ENCODE measurements at regions not wholly inside any gene's neighbourhood (a gene's known extent, or its start where the extent isn't known, plus 50 kb on each side); places are given as distances from the start of the nearest gene placed in this dataset.

DNA sequence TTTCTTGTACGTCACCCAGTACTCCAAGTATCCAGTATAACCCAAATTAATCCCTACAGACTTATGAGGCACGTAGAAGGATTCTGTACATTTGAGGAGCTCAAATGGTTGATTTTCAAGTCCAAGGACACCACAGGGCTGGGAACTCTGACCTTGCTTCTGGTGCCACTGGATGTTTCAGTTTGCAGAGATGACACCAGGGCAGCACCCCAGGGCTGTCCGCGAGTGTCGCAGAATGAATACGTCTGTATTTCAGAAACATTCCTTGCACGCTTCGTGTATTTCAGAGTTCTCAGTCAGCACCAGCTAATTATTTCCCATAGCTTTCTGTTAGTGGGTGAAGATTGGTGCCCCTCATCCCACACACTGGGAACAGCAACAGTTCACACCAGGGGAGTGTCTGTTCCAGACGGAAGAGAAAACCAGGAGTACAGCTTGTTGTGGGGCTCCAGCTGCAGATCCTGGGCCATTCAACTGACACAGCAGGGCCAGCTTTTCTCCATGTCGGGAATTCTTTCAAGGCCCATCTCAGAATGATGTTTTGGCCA, 159.2 kb downstream of the RHOU start:
- peaks cover 2% of the 10 kb centered on the region for H3K27me3 ChIP-seq (ENCODE audit: insufficient read depth, insufficient read length)
- DNase-seq (ENCODE audit: low read depth, low spot score) = no peak
- H3K9ac ChIP-seq (ENCODE audit: insufficient read length, low read depth) = no peak overlapping the region
- no peaks in the 10 kb centered on the region for H3K4me1 ChIP-seq (ENCODE audit: insufficient read depth, insufficient read length)
- TF ChIP-seq ZNF274 (IDR thresholded peaks at IDR 0.05; ENCODE audit: low read depth, low read length) (no peak), YY1 (IDR thresholded peaks at IDR 0.05; ENCODE audit: insufficient read depth, insufficient read length) (no peak), SUZ12 (IDR thresholded peaks at IDR 0.05; ENCODE audit: extremely low read depth, insufficient read depth, insufficient read length) (no peak)
- no peaks in the 10 kb centered on the region for H3K36me3 ChIP-seq (ENCODE audit: insufficient read depth, insufficient read length, low read length)
- H3K4me3 ChIP-seq (ENCODE audit: insufficient read length, low read depth) = no peak overlapping the region
- H3K9me3 ChIP-seq (ENCODE audit: insufficient read depth, low read length) = no peaks in the 10 kb centered on the region

DNA sequence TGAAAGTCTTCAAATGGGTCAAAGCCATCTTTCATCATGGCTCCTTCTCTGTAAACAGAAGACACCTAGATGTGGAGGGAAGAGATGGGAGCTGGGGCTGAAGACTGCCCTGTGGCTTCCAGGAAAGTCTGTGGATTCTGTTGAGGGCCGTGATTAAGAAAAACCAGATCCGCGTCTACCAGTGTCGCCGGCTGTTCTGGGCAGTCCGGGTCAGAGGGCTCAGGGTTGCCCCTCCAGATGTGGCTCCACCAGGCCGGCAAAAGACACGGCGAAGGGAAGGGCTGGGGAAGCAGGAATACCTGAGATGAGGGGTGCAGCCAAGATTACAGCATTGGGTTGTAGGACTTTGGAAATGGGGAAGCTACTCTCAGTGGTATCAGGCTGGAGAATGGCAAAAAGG, 162.6 kb downstream of the RHOU start:
- H3K36me3 ChIP-seq (ENCODE audit: insufficient read depth, insufficient read length, low read length) = no peaks in the 10 kb centered on the region
- TF ChIP-seq ZNF274 (IDR thresholded peaks at IDR 0.05; ENCODE audit: low read depth, low read length) (no peak), YY1 (IDR thresholded peaks at IDR 0.05; ENCODE audit: insufficient read depth, insufficient read length) (no peak)
- no peaks in the 10 kb centered on the region for H3K9me3 ChIP-seq (ENCODE audit: insufficient read depth, low read length)
- no peak for DNase-seq (ENCODE audit: low read depth, low spot score)
- H3K4me3 ChIP-seq (ENCODE audit: insufficient read length, low read depth) = no peak overlapping the region
- peaks cover 2% of the 10 kb centered on the region for H3K4me1 ChIP-seq (ENCODE audit: insufficient read depth, insufficient read length)
- no peak overlapping the region for H3K9ac ChIP-seq (ENCODE audit: insufficient read length, low read depth)
- peaks cover 2% of the 10 kb centered on the region for H3K27me3 ChIP-seq (ENCODE audit: insufficient read depth, insufficient read length)

DNA sequence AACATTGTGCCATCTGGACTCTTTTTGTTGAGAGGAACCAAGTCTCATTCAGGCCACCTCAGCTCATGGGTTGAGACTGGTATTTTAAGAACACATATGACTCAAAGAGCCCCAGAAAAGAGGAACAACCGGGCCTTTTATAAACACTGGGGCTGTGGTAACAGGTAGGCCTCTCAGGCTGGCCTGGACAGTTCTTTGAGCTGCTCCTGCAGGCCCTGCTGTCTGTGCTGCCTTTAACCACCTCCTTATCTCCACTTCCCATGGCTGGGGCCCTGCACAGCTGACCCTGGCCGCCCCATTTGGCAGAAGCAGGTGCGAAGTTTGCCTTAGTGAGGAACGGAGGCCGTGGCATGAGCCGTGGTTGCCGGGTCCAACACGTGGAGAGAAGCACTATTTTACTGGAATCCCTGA, 163.3 kb downstream of the RHOU start:
- Histone ChIP-seq H3K4me1 (ENCODE audit: insufficient read depth, insufficient read length) (peaks cover 2% of the 10 kb centered on the region), H3K9ac (ENCODE audit: insufficient read length, low read depth) (no peak overlapping the region), H3K36me3 (ENCODE audit: insufficient read depth, insufficient read length, low read length) (no peaks in the 10 kb centered on the region), H3K9me3 (ENCODE audit: insufficient read depth, low read length) (no peaks in the 10 kb centered on the region), H3K4me3 (ENCODE audit: insufficient read length, low read depth) (no peak overlapping the region), H3K27me3 (ENCODE audit: insufficient read depth, insufficient read length) (peaks cover 2% of the 10 kb centered on the region)
- no peak for DNase-seq (ENCODE audit: low read depth, low spot score)
- TF ChIP-seq YY1 (IDR thresholded peaks at IDR 0.05; ENCODE audit: insufficient read depth, insufficient read length) = no peak
- no peak for TF ChIP-seq SUZ12 (IDR thresholded peaks at IDR 0.05; ENCODE audit: extremely low read depth, insufficient read depth, insufficient read length)
- no peak for TF ChIP-seq ZNF274 (IDR thresholded peaks at IDR 0.05; ENCODE audit: low read depth, low read length)

DNA sequence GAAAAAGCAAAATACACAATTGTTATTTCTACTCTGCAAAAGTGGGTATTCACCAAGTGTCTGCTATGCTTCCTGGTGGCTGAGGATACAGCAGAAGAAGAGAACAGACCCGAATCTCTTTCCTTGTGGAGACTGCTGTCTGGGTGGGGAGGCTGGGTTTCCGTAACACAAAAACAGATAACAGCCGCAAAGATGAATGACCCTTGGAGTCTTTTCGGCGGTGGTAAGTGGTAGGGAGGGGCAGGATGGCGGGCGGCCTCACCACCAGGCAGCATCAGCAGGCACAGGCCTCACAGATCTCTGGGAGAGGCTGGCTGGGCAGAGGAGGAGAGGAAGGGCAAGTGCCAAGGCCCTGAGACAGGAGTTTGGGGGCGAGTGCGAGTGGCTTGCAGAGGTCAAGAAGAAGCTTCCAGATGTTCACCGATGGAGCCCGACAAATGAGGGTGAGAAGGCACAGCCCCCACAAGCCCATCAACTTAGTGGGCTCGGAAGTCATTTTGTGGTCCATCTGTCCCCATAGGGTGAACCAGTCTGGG, 164.2 kb downstream of the RHOU start:
- Histone ChIP-seq H3K9me3 (ENCODE audit: insufficient read depth, low read length) (no peaks in the 10 kb centered on the region), H3K36me3 (ENCODE audit: insufficient read depth, insufficient read length, low read length) (no peaks in the 10 kb centered on the region), H3K4me1 (ENCODE audit: insufficient read depth, insufficient read length) (peaks cover 2% of the 10 kb centered on the region), H3K27me3 (ENCODE audit: insufficient read depth, insufficient read length) (peaks cover 2% of the 10 kb centered on the region), H3K9ac (ENCODE audit: insufficient read length, low read depth) (no peak overlapping the region), H3K4me3 (ENCODE audit: insufficient read length, low read depth) (no peak overlapping the region)
- TF ChIP-seq YY1 (IDR thresholded peaks at IDR 0.05; ENCODE audit: insufficient read depth, insufficient read length) (no peak), SUZ12 (IDR thresholded peaks at IDR 0.05; ENCODE audit: extremely low read depth, insufficient read depth, insufficient read length) (no peak), ZNF274 (IDR thresholded peaks at IDR 0.05; ENCODE audit: low read depth, low read length) (no peak)
- DNase-seq (ENCODE audit: low read depth, low spot score) = no peak

DNA sequence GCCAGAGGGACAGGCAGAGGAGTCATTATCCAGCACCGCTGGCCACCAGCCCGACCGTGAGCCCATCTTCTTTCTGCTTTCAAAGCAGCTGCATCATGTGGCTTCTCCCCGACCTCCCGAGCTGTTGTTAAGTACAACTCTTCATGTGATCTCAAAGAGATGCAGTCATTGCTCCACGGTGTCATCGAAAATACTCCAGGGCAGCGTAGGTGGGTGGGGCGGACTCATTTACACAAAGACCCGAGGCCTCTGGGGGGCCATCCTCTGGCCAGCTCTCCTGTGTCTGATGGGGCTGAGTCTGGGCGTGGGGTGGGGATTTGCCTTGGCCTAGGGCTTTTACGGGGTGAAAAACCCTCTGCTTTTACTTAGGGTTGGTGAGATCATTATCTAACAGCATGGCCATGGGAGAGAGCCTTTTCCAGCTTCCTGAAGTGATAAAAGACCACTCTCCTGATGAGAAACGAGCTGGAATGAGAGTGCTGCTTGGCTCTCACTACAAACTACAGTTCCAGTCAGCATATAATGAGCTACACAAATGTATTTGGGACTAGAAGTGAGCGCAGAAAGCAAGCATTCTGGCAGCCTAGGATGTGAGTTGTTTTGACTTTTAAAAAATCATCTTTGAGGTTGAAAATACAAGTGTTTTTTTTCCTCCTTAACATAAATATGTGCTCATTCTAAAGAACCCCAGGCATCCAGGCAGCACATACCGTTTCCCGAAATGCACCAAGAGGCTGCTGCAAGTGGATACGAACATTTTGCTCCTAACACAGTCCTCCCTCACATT, 165.0 kb downstream of the RHOU start:
- TF ChIP-seq YY1 (IDR thresholded peaks at IDR 0.05; ENCODE audit: insufficient read depth, insufficient read length) (no peak), ZNF274 (IDR thresholded peaks at IDR 0.05; ENCODE audit: low read depth, low read length) (no peak), SUZ12 (IDR thresholded peaks at IDR 0.05; ENCODE audit: extremely low read depth, insufficient read depth, insufficient read length) (no peak)
- no peak overlapping the region for H3K9ac ChIP-seq (ENCODE audit: insufficient read length, low read depth)
- H3K36me3 ChIP-seq (ENCODE audit: insufficient read depth, insufficient read length, low read length) = no peaks in the 10 kb centered on the region
- peaks cover 2% of the 10 kb centered on the region for H3K27me3 ChIP-seq (ENCODE audit: insufficient read depth, insufficient read length)
- H3K9me3 ChIP-seq (ENCODE audit: insufficient read depth, low read length) = no peaks in the 10 kb centered on the region
- H3K4me3 ChIP-seq (ENCODE audit: insufficient read length, low read depth) = no peak overlapping the region
- H3K4me1 ChIP-seq (ENCODE audit: insufficient read depth, insufficient read length) = peaks cover 2% of the 10 kb centered on the region
- no peak for DNase-seq (ENCODE audit: low read depth, low spot score)

DNA sequence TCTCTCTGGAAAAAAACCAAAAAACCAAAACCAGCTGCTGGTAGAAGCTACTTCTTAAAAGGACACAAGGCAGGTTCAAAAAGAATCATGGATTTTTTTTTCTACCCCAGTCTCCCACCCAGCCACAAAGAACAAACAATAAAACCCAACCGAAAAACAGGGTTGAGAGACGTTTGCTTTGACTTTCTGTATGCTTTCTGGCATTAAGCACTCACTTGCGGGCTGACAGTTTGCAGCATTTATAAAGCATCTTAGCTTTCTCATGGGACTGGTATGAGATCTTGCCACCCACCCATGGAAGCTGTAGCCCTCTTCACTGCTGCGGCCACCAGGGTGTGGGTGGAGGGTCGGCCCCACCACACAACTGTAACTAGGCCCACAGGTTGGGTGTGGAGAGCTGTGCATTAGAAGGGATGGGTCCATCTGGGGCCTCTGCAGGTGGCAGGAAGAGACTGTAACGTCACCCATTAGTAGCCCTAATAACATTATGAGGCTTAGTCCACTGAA, 165.7 kb downstream of the RHOU start:
- TF ChIP-seq ZNF274 (IDR thresholded peaks at IDR 0.05; ENCODE audit: low read depth, low read length) (no peak), SUZ12 (IDR thresholded peaks at IDR 0.05; ENCODE audit: extremely low read depth, insufficient read depth, insufficient read length) (no peak), YY1 (IDR thresholded peaks at IDR 0.05; ENCODE audit: insufficient read depth, insufficient read length) (no peak)
- Histone ChIP-seq H3K9me3 (ENCODE audit: insufficient read depth, low read length) (no peaks in the 10 kb centered on the region), H3K27me3 (ENCODE audit: insufficient read depth, insufficient read length) (peaks cover 2% of the 10 kb centered on the region), H3K9ac (ENCODE audit: insufficient read length, low read depth) (no peak overlapping the region), H3K36me3 (ENCODE audit: insufficient read depth, insufficient read length, low read length) (no peaks in the 10 kb centered on the region), H3K4me1 (ENCODE audit: insufficient read depth, insufficient read length) (peaks cover 2% of the 10 kb centered on the region), H3K4me3 (ENCODE audit: insufficient read length, low read depth) (no peak overlapping the region)
- DNase-seq (ENCODE audit: low read depth, low spot score) = no peak

DNA sequence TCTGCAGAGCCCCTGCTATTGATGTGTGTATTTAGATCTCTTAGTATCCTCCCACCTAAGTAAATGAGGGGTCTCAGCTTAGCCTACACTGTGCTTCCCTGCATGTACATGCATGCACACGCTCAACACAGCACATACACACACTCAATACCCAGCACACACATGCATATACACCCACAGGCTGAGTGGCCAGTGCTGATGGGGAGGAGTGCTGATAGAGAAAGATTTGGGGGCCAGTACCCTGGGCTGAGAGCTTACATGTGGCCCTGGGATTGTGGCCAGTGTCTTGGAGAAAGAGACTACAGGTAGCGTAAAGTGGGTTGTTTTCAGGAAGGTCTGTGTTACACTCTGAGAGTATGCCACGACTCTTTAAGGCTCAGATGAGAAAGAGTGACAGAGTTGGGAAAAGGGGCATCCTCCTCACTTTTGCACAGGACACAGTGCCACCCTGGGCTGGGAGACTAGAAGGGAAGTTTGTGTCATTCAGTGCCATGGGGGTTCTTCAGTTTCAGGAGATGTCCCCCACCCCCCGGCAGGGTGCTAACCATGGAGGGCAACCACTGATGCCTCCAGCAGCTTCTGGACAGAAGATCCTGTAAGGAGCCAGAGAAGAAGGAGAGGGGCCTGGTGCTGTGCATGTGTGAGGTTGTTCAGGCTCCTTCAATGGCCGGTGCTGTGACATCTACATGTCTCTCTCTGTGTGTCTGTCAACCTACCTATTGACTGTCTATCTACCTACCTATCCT, 166.8 kb downstream of the RHOU start:
- Histone ChIP-seq H3K9ac (ENCODE audit: insufficient read length, low read depth) (no peak overlapping the region), H3K4me3 (ENCODE audit: insufficient read length, low read depth) (no peak overlapping the region), H3K4me1 (ENCODE audit: insufficient read depth, insufficient read length) (peaks cover 2% of the 10 kb centered on the region), H3K9me3 (ENCODE audit: insufficient read depth, low read length) (no peaks in the 10 kb centered on the region), H3K36me3 (ENCODE audit: insufficient read depth, insufficient read length, low read length) (no peaks in the 10 kb centered on the region), H3K27me3 (ENCODE audit: insufficient read depth, insufficient read length) (peaks cover 2% of the 10 kb centered on the region)
- DNase-seq (ENCODE audit: low read depth, low spot score) = no peak
- no peak for TF ChIP-seq SUZ12 (IDR thresholded peaks at IDR 0.05; ENCODE audit: extremely low read depth, insufficient read depth, insufficient read length)
- TF ChIP-seq YY1 (IDR thresholded peaks at IDR 0.05; ENCODE audit: insufficient read depth, insufficient read length) = no peak
- no peak for TF ChIP-seq ZNF274 (IDR thresholded peaks at IDR 0.05; ENCODE audit: low read depth, low read length)

Data from NT2/D1 (cell line).